ENCODE measurements at regions not wholly inside any gene's neighbourhood (a gene's known extent, or its start where the extent isn't known, plus 50 kb on each side); places are given as distances from the start of the nearest gene placed in this dataset.
"Not testable (repeated sequence)": the region's sequence is repeated elsewhere in the genome, so short reads cannot be mapped to it uniquely, and the experiment has no call there.

GRCh38 chr10:56095506-56096225 is 265.4 kb downstream of the ZWINT start (continued):
- no peak for TF ChIP-seq FOS (IDR thresholded peaks at IDR 0.05; ENCODE audit: borderline replicate concordance, extremely low read depth, insufficient read length)
- TF ChIP-seq EP300 (IDR thresholded peaks at IDR 0.05; ENCODE audit: borderline replicate concordance in 1 of 2, control insufficient read depth in 1 of 2, low read depth in 2 of 2, low read length in 2 of 2) = no peak
- TF ChIP-seq POLR2A (IDR thresholded peaks at IDR 0.05; ENCODE audit: low read depth, low read length) = no peak

GRCh38 chr10:56093645-56094044 is 267.4 kb downstream of the ZWINT start:
- intact Hi-C loops (cut with micrococcal nuclease; ENCODE audit: unreplicated experiment); SMC1A ChIA-PET (ENCODE audit: uncharacterized antibody, unreplicated experiment); H3K9me3 ChIP-seq (replicated peaks; ENCODE audit: control insufficient read depth, insufficient read depth, low read length); RAD21 ChIA-PET (ENCODE audit: unreplicated experiment); H3K36me3 ChIP-seq (ENCODE audit: control insufficient read depth in 2 of 2, insufficient read depth in 2 of 2, low read length in 1 of 2); in situ Hi-C loops (cut with MboI); POLR2A ChIA-PET; H3K4me1 ChIP-seq (ENCODE audit: control insufficient read depth, insufficient read depth, low read length); H3K79me2 ChIP-seq (ENCODE audit: control insufficient read depth, insufficient read depth, low read length); H3K9ac ChIP-seq (ENCODE audit: control insufficient read depth, insufficient read depth, low read length); H3K27ac ChIP-seq (ENCODE audit: control insufficient read depth, insufficient read depth); H3K27me3 ChIP-seq (replicated peaks in 1 of 2; ENCODE audit: control insufficient read depth in 2 of 2, insufficient read depth in 2 of 2, low read length in 1 of 2); ATAC-seq; H2AFZ ChIP-seq (ENCODE audit: control insufficient read depth, low read depth, low read length); CTCF ChIA-PET; DNase-seq (ENCODE audit: low read depth, low spot score); H4K20me1 ChIP-seq (ENCODE audit: control insufficient read depth, insufficient read depth); BruUV-seq (replicated peaks); H3K4me3 ChIP-seq; H3K4me2 ChIP-seq (ENCODE audit: control insufficient read depth, insufficient read depth); FAIRE-seq: not testable (repeated sequence)

- DNase-seq (ENCODE audit: low read depth, low spot score) (no peak), ATAC-seq (no peak), FAIRE-seq (no peak)
- ChIA-PET POLR2A (no interaction called here), RAD21 (ENCODE audit: unreplicated experiment) (no interaction called here), SMC1A (ENCODE audit: uncharacterized antibody, unreplicated experiment) (no interaction called here), CTCF (no interaction called here)
- Histone ChIP-seq H3K9me3 (replicated peaks; ENCODE audit: control insufficient read depth, insufficient read depth, low read length) (no peaks in the 10 kb centered on the region), H3K27me3 (replicated peaks in 1 of 2; ENCODE audit: control insufficient read depth in 2 of 2, insufficient read depth in 2 of 2, low read length in 1 of 2) (no peaks in the 10 kb centered on the region), H3K4me1 (ENCODE audit: control insufficient read depth, insufficient read depth, low read length) (no peaks in the 10 kb centered on the region), H2AFZ (ENCODE audit: control insufficient read depth, low read depth, low read length) (no peak overlapping the region), H4K20me1 (ENCODE audit: control insufficient read depth, insufficient read depth) (no peaks in the 10 kb centered on the region), H3K4me2 (ENCODE audit: control insufficient read depth, insufficient read depth) (no peak overlapping the region), H3K27ac (ENCODE audit: control insufficient read depth, insufficient read depth) (no peak overlapping the region), H3K79me2 (ENCODE audit: control insufficient read depth, insufficient read depth, low read length) (no peaks in the 10 kb centered on the region), H3K4me3 (no peak overlapping the region), H3K36me3 (ENCODE audit: control insufficient read depth in 2 of 2, insufficient read depth in 2 of 2, low read length in 1 of 2) (no peaks in the 10 kb centered on the region), H3K9ac (ENCODE audit: control insufficient read depth, insufficient read depth, low read length) (no peak overlapping the region)
- no TSS peak for BruUV-seq (replicated peaks)
- in situ Hi-C loops (cut with MboI) = no loop called here
- intact Hi-C loops (cut with micrococcal nuclease; ENCODE audit: unreplicated experiment) = no loop called here
- TF ChIP-seq TCF7 (IDR thresholded peaks at IDR 0.05; ENCODE audit: borderline replicate concordance) (no peak), TCF3 (IDR thresholded peaks at IDR 0.05; ENCODE audit: borderline replicate concordance, insufficient read depth, low read depth, low read length) (no peak), YBX1 (IDR thresholded peaks at IDR 0.05) (no peak), ZNF592 (IDR thresholded peaks at IDR 0.05) (no peak), PBX3 (IDR thresholded peaks at IDR 0.05; ENCODE audit: insufficient replicate concordance, low read depth, low read length) (no peak), ZNF24 (IDR thresholded peaks at IDR 0.05) (no peak), FOXM1 (IDR thresholded peaks at IDR 0.05; ENCODE audit: low read depth, low read length) (no peak)
These were observed 269.2 kb downstream of the ZWINT start for GRCh38 chr10:56091872-56092271.
